ENCODE measurements at regions not wholly inside any gene's neighbourhood (a gene's known extent, or its start where the extent isn't known, plus 50 kb on each side); places are given as distances from the start of the nearest gene placed in this dataset.
"Not testable (repeated sequence)": the region's sequence is repeated elsewhere in the genome, so short reads cannot be mapped to it uniquely, and the experiment has no call there.

DNA sequence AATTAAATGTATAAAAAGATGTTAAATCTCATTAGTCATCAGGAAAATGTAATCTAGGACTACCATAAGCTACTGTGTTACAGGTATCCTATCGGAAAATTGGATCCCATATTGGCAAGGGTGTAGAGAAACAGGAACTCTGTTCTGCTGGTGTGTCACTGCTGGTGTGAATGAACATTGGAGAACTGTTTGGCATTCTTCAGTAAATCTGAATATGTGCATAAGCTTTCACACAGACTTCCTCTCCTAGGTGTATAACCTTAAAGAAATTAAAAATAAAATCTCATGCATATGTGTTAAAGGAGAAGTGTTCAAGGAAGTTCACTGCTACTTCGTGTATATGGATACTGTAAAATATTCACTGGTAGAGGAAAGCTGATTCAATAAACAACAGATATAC, 484.6 kb upstream of the TLE4 start:
- no peak overlapping the region for H3K9ac ChIP-seq
- H3K4me3 ChIP-seq = no peak overlapping the region
- H3K27ac Mint-ChIP-seq = no peak overlapping the region
- H3K4me1 ChIP-seq = no peaks in the 10 kb centered on the region
- no peaks in the 10 kb centered on the region for H3K36me3 ChIP-seq
- H3K36me3 Mint-ChIP-seq = no peaks in the 10 kb centered on the region
- no peaks in the 10 kb centered on the region for H3F3A ChIP-seq (ENCODE audit: low read depth)
- H3K27ac ChIP-seq = no peak overlapping the region
- no peaks in the 10 kb centered on the region for H4K20me1 ChIP-seq (ENCODE audit: low read depth)
- H3K4me3 Mint-ChIP-seq = no peak overlapping the region
- no peaks in the 10 kb centered on the region for H3K4me1 Mint-ChIP-seq
- H3K4me2 ChIP-seq = no peak overlapping the region
- no peaks in the 10 kb centered on the region for H3K9me3 ChIP-seq (ENCODE audit: low read depth)
- DNase-seq (ENCODE audit: low spot score) = no peak
- peaks cover 19% of the 10 kb centered on the region for H3K9me3 Mint-ChIP-seq
- no peaks in the 10 kb centered on the region for H3K27me3 ChIP-seq
- H3K79me2 ChIP-seq (ENCODE audit: low read depth) = no peaks in the 10 kb centered on the region
- no peaks in the 10 kb centered on the region for H3K27me3 Mint-ChIP-seq (ENCODE audit: insufficient read depth, low read depth)
- TF ChIP-seq EZH2 (IDR thresholded peaks at IDR 0.05) (no peak), EZH2phosphoT487 (IDR thresholded peaks at IDR 0.05) (no peak)
- TF ChIP-seq, protein P1, sequence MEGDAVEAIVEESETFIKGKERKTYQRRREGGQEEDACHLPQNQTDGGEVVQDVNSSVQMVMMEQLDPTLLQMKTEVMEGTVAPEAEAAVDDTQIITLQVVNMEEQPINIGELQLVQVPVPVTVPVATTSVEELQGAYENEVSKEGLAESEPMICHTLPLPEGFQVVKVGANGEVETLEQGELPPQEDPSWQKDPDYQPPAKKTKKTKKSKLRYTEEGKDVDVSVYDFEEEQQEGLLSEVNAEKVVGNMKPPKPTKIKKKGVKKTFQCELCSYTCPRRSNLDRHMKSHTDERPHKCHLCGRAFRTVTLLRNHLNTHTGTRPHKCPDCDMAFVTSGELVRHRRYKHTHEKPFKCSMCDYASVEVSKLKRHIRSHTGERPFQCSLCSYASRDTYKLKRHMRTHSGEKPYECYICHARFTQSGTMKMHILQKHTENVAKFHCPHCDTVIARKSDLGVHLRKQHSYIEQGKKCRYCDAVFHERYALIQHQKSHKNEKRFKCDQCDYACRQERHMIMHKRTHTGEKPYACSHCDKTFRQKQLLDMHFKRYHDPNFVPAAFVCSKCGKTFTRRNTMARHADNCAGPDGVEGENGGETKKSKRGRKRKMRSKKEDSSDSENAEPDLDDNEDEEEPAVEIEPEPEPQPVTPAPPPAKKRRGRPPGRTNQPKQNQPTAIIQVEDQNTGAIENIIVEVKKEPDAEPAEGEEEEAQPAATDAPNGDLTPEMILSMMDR (IDR thresholded peaks at IDR 0.05) = no peak
- no peak overlapping the region for H2AFZ ChIP-seq (replicated peaks)

DNA sequence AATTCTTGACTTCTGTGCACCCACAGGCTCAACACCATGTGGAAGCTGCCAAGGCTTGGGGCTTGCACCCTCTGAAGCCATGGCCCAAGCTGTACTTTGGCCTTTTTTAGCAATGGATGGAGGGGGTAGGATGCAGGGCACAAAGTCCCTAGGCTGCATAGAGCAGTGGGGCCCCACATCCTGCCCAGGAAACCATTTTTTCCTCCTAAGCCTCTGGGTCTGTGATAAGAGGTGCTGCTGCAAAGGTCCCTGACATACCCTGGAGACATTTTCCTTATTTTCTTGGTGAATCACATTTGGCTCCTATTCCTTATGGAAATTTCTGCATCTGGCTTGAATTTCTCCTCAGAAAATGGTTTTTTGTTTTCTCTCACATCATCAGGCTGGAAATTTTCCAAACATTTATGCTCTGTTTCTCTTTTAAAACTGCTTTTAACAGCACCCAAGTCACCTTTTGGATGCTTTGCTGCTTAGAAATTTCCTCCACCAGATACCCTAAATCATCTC, 482.7 kb upstream of the TLE4 start:
- Mint-ChIP-seq H3K4me3 (no peak overlapping the region), H3K36me3 (no peaks in the 10 kb centered on the region), H3K27me3 (ENCODE audit: insufficient read depth, low read depth) (no peaks in the 10 kb centered on the region), H3K4me1 (no peaks in the 10 kb centered on the region), H3K27ac (no peak overlapping the region), H3K9me3 (peaks cover 15% of the 10 kb centered on the region)
- Histone ChIP-seq H2AFZ (replicated peaks) (no peak overlapping the region), H3K36me3 (no peaks in the 10 kb centered on the region), H3K4me3 (no peak overlapping the region), H3K79me2 (ENCODE audit: low read depth) (no peaks in the 10 kb centered on the region), H3F3A (ENCODE audit: low read depth) (no peaks in the 10 kb centered on the region), H3K9me3 (ENCODE audit: low read depth) (no peaks in the 10 kb centered on the region), H3K9ac (no peak overlapping the region), H4K20me1 (ENCODE audit: low read depth) (no peaks in the 10 kb centered on the region), H3K4me2 (no peak overlapping the region), H3K4me1 (no peaks in the 10 kb centered on the region), H3K27me3 (no peaks in the 10 kb centered on the region), H3K27ac (no peak overlapping the region)
- DNase-seq (ENCODE audit: low spot score) = no peak
- TF ChIP-seq EZH2phosphoT487 (IDR thresholded peaks at IDR 0.05) (no peak), EZH2 (IDR thresholded peaks at IDR 0.05) (no peak)
- TF ChIP-seq, protein P1 (IDR thresholded peaks at IDR 0.05) = no peak

DNA sequence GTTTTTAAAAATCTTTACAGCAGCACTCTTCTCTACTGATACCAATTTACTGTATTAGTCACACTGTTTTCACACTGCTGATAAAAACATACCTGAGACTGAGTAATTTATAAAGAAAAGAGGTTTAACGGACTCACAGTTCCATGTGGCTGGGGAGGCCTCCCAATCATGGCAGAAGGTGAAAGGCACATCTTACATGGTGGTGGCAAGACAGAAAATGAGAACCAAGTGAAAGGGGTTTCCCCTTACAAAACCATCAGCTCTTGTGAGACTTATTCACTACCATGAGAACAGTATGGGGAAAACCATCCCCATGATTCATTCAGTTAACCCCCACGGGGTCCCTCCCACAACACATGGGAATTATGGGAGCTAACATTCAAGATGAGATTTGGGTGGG, 481.9 kb upstream of the TLE4 start:
- H3K9me3 ChIP-seq (ENCODE audit: low read depth); DNase-seq (ENCODE audit: low spot score); H3K27me3 ChIP-seq; H3K36me3 ChIP-seq; H3K36me3 Mint-ChIP-seq; H2AFZ ChIP-seq (replicated peaks); H3K27me3 Mint-ChIP-seq (ENCODE audit: insufficient read depth, low read depth); H3K27ac ChIP-seq; H3F3A ChIP-seq (ENCODE audit: low read depth); H3K4me2 ChIP-seq; H3K4me1 ChIP-seq; H3K27ac Mint-ChIP-seq; H3K4me3 ChIP-seq; H3K4me1 Mint-ChIP-seq; H4K20me1 ChIP-seq (ENCODE audit: low read depth); H3K9ac ChIP-seq; H3K4me3 Mint-ChIP-seq; H3K79me2 ChIP-seq (ENCODE audit: low read depth): not testable (repeated sequence)
- H3K9me3 Mint-ChIP-seq = peaks cover 15% of the 10 kb centered on the region

DNA sequence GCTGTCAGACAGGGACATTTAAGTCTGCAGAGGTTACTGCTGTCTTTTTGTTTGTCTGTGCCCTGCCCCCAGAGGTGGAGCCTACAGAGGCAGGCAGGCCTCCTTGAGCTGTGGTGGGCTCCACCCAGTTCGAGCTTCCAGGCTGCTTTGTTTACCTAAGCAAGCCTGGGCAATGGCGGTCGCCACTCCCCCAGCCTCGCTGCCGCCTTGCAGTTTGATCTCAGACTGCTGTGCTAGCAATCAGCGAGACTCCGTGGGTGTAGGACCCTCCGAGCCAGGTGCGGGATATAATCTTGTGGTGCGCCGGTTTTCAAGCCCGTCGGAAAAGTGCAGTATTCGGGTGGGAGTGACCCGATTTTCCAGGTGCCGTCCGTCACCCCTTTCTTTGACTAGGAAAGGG, 468.5 kb upstream of the TLE4 start:
- H3K27me3 Mint-ChIP-seq (ENCODE audit: insufficient read depth, low read depth); H3K4me3 Mint-ChIP-seq; H3K9me3 ChIP-seq (ENCODE audit: low read depth); H3K27ac Mint-ChIP-seq; DNase-seq (ENCODE audit: low spot score); H2AFZ ChIP-seq (replicated peaks); H4K20me1 ChIP-seq (ENCODE audit: low read depth); H3K27ac ChIP-seq; H3K79me2 ChIP-seq (ENCODE audit: low read depth); H3K36me3 ChIP-seq; H3K4me1 Mint-ChIP-seq; H3K4me2 ChIP-seq; H3K4me1 ChIP-seq; H3K9ac ChIP-seq; H3K4me3 ChIP-seq; H3K36me3 Mint-ChIP-seq; H3F3A ChIP-seq (ENCODE audit: low read depth); H3K27me3 ChIP-seq: not testable (repeated sequence)
- peaks cover 17% of the 10 kb centered on the region for H3K9me3 Mint-ChIP-seq
